Heart right ventricle (tissue), 16 donors: ENCODE measurements at regions not wholly inside any gene's neighbourhood (a gene's known extent, or its start where the extent isn't known, plus 50 kb on each side); places are given as distances from the start of the nearest gene placed in this dataset.

Experiments used
- ATAC-seq, 8 donors: fragments of 200-7000 bp; cut with Tn5 transposase; one replicate each; pipeline ENCODE4 v1.9.1; 2020; ENCODE audit warnings: mild to moderate bottlenecking in 8 of 8, moderate library complexity in 8 of 8, moderate number of reproducible peaks in 1 of 8
- DNase-seq, 2 donors: peaks; one replicate each; pipeline ENCODE4 v3.0.0-alpha.2; 2020
- H3K27ac ChIP-seq, 10 donors: fragments of 200-600 bp; sonication (generic) in 2 of 10; one replicate each; pipeline versions ENCODE4 v1.5.0 to v1.8.0; 2020 to 2022; ENCODE audit warnings: mild to moderate bottlenecking in 3 of 10
- H3K27me3 ChIP-seq, 7 donors: fragments of 200-600 bp; one replicate each; pipeline ENCODE4 v1.8.0; 2021 to 2022; ENCODE audit warnings: mild to moderate bottlenecking in 2 of 7
- H3K36me3 ChIP-seq, 9 donors: fragments of 200-600 bp; sonication (generic) in 1 of 9; one replicate each; pipeline versions ENCODE4 v1.5.0 to v1.8.0; 2020 to 2022; ENCODE audit warnings: mild to moderate bottlenecking in 2 of 9
- H3K4me1 ChIP-seq, 9 donors: fragments of 200-600 bp; sonication (generic) in 1 of 9; one replicate each; pipeline versions ENCODE4 v1.5.0 to v1.8.0; 2020 to 2022; ENCODE audit warnings: mild to moderate bottlenecking in 4 of 9
- H3K4me3 ChIP-seq, 10 donors: fragments of 200-600 bp; sonication (generic) in 2 of 10; one replicate each; pipeline versions ENCODE4 v1.5.0 to v1.8.0; 2020 to 2022; ENCODE audit warnings: mild to moderate bottlenecking in 7 of 10, moderate library complexity in 2 of 10
- H3K9me3 ChIP-seq, 11 donors: fragments of 200-600 bp in 10 of 11; sonication (generic) in 2 of 11; one replicate each; pipeline versions ENCODE4 v1.5.0 to v1.8.0; 2013 to 2022; ENCODE audit warnings: mild to moderate bottlenecking in 2 of 11, control low read depth in 1 of 11, moderate library complexity in 1 of 11
- CTCF ChIP-seq, 9 donors: fragments of 200-600 bp; sonication (generic) in 2 of 9; IDR thresholded peaks; one replicate each; pipeline versions ENCODE4 v1.5.0 to v1.8.0; 2021 to 2022; ENCODE audit warnings: antibody characterized with exemption in 9 of 9, mild to moderate bottlenecking in 5 of 9, moderate library complexity in 1 of 9
- WGBS, 2 donors: extraction: QIAGEN DNeasy Blood & Tissue Kit; methylation state at CpG; one replicate each; pipeline ENCODE4 v1.1.7; 2013; ENCODE audit warnings: inconsistent platforms in 1 of 2; 5-methylcytosine and 5-hydroxymethylcytosine counted together
- intact Hi-C, 10 donors: fragments of 100-400 bp; cut with DNase I; formaldehyde crosslinking; loops; one replicate each; pipeline versions ENCODE4 v1.11.1 to v1.14.2; 2022
- donor health status: Arrhythmogenic right ventricular cardiomyopathy.
- donor health status: ischemic (EF 13 %, LVEDD 7.1; RV severe dilation, severe dysfunction).
- donor health status: healthy with polysubstance abuse.
- donor health status: DM: no; HTN: yes; CAD: no.
- donor health status: DM: no; HTN: no; CAD: no.
- donor health status: ischemic (EF 25% LVEDD 6.9; RV normal size, moderate dysfunction).
- donor health status: ischemic (EF 25% LVEDD 5.7; RV mildly dilated, moderate dysfunction).
- donor health status: healthy.
- donor health status: DM: yes; HTN: yes; CAD: no.
- donor health status: Ischemic cardiomyopathy.
- donor health status: ischemic (EF 35%, LVEDD 5.7; RV mildly dilated, moderate dysfunction).
- donor health status: nonischemic (EF 11% LVEDD 7.7; RV severe dilation, severe dysfunction).
- donor health status: DM: yes; HTN: yes; CAD: no.
- donor health status: PGD.
- donor health status: ischemic (EF 29% LVEDD 5.4; RV normal size, mild dysfunction).
- donor health status: nonischemic (EF 23%, LVEDD 6.1; RV moderate dilation, normal function).

- peaks cover 0 to 20% (median 0%) of the 10 kb centered on the region in 9 donors for H3K4me1 ChIP-seq
- no peaks in the 10 kb centered on the region for H3K27me3 ChIP-seq
- no peak overlapping the region for H3K27ac ChIP-seq
- no peaks in the 10 kb centered on the region for H3K9me3 ChIP-seq
- 93% methylated on average over 9 of the region's 9 CpGs for WGBS, 2 donors
- TF ChIP-seq CTCF (IDR thresholded peaks at IDR 0.05): no peak
- no peak for DNase-seq
- no peaks in the 10 kb centered on the region for H3K36me3 ChIP-seq
- H3K4me3 ChIP-seq: no peak overlapping the region
- ATAC-seq: no peak
- intact Hi-C loops: no loop called here
Measured at GRCh38 chr6:1127129-1127528, 184.8 kb upstream of the FOXQ1 start.

DNA sequence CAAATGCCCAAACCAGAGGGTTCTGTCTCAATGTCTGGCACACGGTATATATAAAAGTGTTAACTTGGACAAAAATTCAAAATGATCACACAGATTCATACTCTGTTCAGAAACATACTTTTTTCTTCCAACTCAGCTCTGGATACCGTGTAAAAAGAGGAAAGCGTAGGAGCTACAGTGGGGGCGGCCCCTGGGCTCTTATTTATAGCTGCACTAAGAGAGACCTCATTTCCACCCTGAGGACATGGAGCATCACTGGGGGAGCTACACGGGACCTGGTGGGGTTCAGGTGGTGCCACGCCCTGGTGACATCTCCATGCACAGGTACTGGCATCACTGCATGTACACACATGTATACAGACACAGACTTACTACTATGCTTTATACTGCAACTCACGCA lies 185.9 kb upstream of the FOXQ1 start:
- Histone ChIP-seq H3K4me1 (peaks cover 0 to 14% (median 0%) of the 10 kb centered on the region in 9 donors), H3K27ac (no peak overlapping the region), H3K36me3 (no peaks in the 10 kb centered on the region), H3K4me3 (no peak overlapping the region), H3K9me3 (no peaks in the 10 kb centered on the region), H3K27me3 (peaks cover 0 to under 1% (median 0%) of the 10 kb centered on the region in 7 donors)
- DNase-seq (no peak), ATAC-seq (no peak)
- WGBS, 2 donors: 87 to 91% methylated on average over 7 of the region's 7 CpGs
- intact Hi-C loops: no loop called here
- TF ChIP-seq CTCF (IDR thresholded peaks at IDR 0.05): no peak

DNA sequence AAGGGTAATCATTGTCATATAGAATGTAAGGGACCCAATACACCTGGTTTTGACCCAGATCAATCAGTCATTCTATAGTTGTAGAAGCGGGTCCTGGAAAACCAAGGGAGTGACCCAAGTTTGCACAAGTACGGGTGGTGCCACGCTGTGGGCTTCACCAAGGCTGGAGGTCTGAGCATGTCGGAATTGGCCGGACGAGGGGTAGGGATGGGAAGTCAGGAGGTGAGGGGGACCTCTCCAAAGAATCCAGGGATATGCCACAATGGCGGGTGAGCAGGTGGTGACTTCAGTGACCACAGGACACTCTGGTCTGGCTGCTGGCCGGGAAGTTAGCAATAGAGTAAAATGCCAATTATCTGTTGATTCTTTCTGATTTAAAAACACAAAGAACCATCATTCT lies 186.6 kb upstream of the FOXQ1 start:
- no peak overlapping the region for H3K4me3 ChIP-seq
- peaks cover 0 to 10% (median 0%) of the 10 kb centered on the region in 9 donors for H3K4me1 ChIP-seq
- ATAC-seq (no peak), DNase-seq (no peak)
- H3K36me3 ChIP-seq: no peaks in the 10 kb centered on the region
- intact Hi-C loops: no loop called here
- no peak for TF ChIP-seq CTCF (IDR thresholded peaks at IDR 0.05)
- no peaks in the 10 kb centered on the region for H3K9me3 ChIP-seq
- WGBS, 2 donors: 93 to 97% methylated on average over 8 of the region's 8 CpGs
- H3K27me3 ChIP-seq: peaks cover 0 to 3% (median 0%) of the 10 kb centered on the region in 7 donors
- H3K27ac ChIP-seq: no peak overlapping the region

DNA sequence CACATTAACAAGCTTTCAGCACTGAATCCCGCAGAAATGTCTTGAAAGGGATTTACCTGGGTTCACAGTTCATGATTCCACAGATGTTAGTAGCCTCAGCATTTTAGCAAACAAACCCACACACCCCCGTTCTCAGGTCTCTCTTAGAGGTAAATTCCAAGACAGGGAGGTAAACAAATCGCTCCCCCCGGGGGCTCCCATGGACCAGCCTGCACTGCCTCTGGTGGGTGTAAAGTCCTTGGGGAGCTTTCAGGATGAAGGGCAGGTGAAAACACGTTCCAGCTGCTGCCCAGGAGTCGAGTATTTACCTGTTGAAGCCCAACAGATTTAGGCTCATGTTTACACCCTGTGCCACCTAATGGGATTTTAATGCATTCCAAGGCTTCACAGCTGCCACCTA lies 187.0 kb upstream of the FOXQ1 start:
- intact Hi-C loops: no loop called here
- ATAC-seq (no peak), DNase-seq (no peak)
- Histone ChIP-seq H3K36me3 (no peaks in the 10 kb centered on the region), H3K4me1 (peaks cover 0 to 5% (median 0%) of the 10 kb centered on the region in 9 donors), H3K27ac (no peak overlapping the region), H3K4me3 (no peak overlapping the region), H3K9me3 (no peaks in the 10 kb centered on the region), H3K27me3 (peaks cover 0 to 3% (median 0%) of the 10 kb centered on the region in 7 donors)
- TF ChIP-seq CTCF (IDR thresholded peaks at IDR 0.05): no peak
- 75 to 77% methylated on average over 6 of the region's 6 CpGs for WGBS, 2 donors
